WERI-Rb-1 (cell line): ENCODE measurements at regions not wholly inside any gene's neighbourhood (a gene's known extent, or its start where the extent isn't known, plus 50 kb on each side); places are given as distances from the start of the nearest gene placed in this dataset.

Experiments used
- DNase-seq: peaks from one replicate; pipeline ENCODE4 v3.0.0-alpha.2; 2020
- H3K27ac ChIP-seq: fragments of 250-450 bp; sonication (Bioruptor Pico); 2 replicates; pipeline ENCODE4 v1.5.1; 2020; ENCODE audit warnings: mild to moderate bottlenecking, moderate library complexity
- H3K27me3 ChIP-seq: fragments of 250-450 bp; sonication (Bioruptor Pico); 2 replicates; pipeline ENCODE4 v1.5.1; 2021; ENCODE audit warnings: mild to moderate bottlenecking, low read depth, moderate library complexity; ENCODE audit not compliant: insufficient read depth, severe bottlenecking
- H3K36me3 ChIP-seq: fragments of 250-450 bp; sonication (Bioruptor Pico); 2 replicates; pipeline ENCODE4 v1.5.1; 2020; ENCODE audit warnings: mild to moderate bottlenecking, moderate library complexity
- H3K4me3 ChIP-seq: 2 replicates; pipeline ENCODE4 v1.5.1; 2011; ENCODE audit warnings: low read depth, mild to moderate bottlenecking, control low read depth, low read length
- H3K9me3 ChIP-seq: fragments of 250-450 bp; sonication (Bioruptor Pico); 2 replicates; pipeline ENCODE4 v1.5.1; 2021; ENCODE audit warnings: mild to moderate bottlenecking, moderate library complexity; ENCODE audit not compliant: severe bottlenecking
- CTCF ChIP-seq: IDR thresholded peaks from 2 replicates; pipeline ENCODE4 v1.5.1; 2011; ENCODE audit warnings: low read depth, mild to moderate bottlenecking, control low read depth, inconsistent platforms, low read length

- H3K27ac ChIP-seq, result no peak overlapping the region
- no peaks in the 10 kb centered on the region for H3K36me3 ChIP-seq
- no peak for DNase-seq
- no peak overlapping the region for H3K4me3 ChIP-seq
- peaks cover 3% of the 10 kb centered on the region for H3K9me3 ChIP-seq
- no peaks in the 10 kb centered on the region for H3K27me3 ChIP-seq
- TF ChIP-seq CTCF, result no peak
These were observed 946.3 kb upstream of the LRRN3 start for GRCh38 chr7:110144599-110144998.

- Histone ChIP-seq H3K36me3 (no peaks in the 10 kb centered on the region), H3K27me3 (no peaks in the 10 kb centered on the region), H3K4me3 (no peak overlapping the region), H3K9me3 (peaks cover 3% of the 10 kb centered on the region), H3K27ac (no peak overlapping the region)
- DNase-seq, result no peak
- TF ChIP-seq CTCF, result no peak
These were observed 942.9 kb upstream of the LRRN3 start for GRCh38 chr7:110148054-110148453.

GRCh38 chr7:110153222-110153621 lies 937.7 kb upstream of the LRRN3 start:
- TF ChIP-seq CTCF, result no peak
- Histone ChIP-seq H3K9me3 (peaks cover 3% of the 10 kb centered on the region), H3K27ac (no peak overlapping the region), H3K27me3 (no peaks in the 10 kb centered on the region), H3K36me3 (no peaks in the 10 kb centered on the region), H3K4me3 (no peak overlapping the region)
- no peak for DNase-seq

- Histone ChIP-seq H3K4me3 (no peak overlapping the region), H3K27me3 (no peaks in the 10 kb centered on the region), H3K9me3 (no peaks in the 10 kb centered on the region), H3K27ac (no peak overlapping the region), H3K36me3 (no peaks in the 10 kb centered on the region)
- TF ChIP-seq CTCF, result no peak
- DNase-seq, result no peak
These were observed 934.4 kb upstream of the LRRN3 start for GRCh38 chr7:110156511-110156910.

GRCh38 chr7:110157631-110158362 lies 933.1 kb upstream of the LRRN3 start:
- no peak overlapping the region for H3K27ac ChIP-seq
- TF ChIP-seq CTCF, result no peak
- no peaks in the 10 kb centered on the region for H3K36me3 ChIP-seq
- DNase-seq, result no peak
- no peaks in the 10 kb centered on the region for H3K27me3 ChIP-seq
- H3K9me3 ChIP-seq, result no peaks in the 10 kb centered on the region
- no peak overlapping the region for H3K4me3 ChIP-seq

- Histone ChIP-seq H3K27ac (no peak overlapping the region), H3K36me3 (no peaks in the 10 kb centered on the region), H3K27me3 (no peaks in the 10 kb centered on the region), H3K9me3 (no peaks in the 10 kb centered on the region), H3K4me3 (no peak overlapping the region)
- no peak for DNase-seq
- no peak for TF ChIP-seq CTCF
These were observed 922.9 kb upstream of the LRRN3 start for GRCh38 chr7:110168010-110168409.
